Breast epithelium (tissue), 4 donors: ENCODE measurements at regions not wholly inside any gene's neighbourhood (a gene's known extent, or its start where the extent isn't known, plus 50 kb on each side); places are given as distances from the start of the nearest gene placed in this dataset.

Experiments
- DNase-seq, 2 donors: peaks; one replicate each; pipeline ENCODE4 v3.0.0-alpha.2; 2019; ENCODE audit warnings: low spot score in 2 of 2
- H3K27ac ChIP-seq, 2 donors: fragments of 200-600 bp; sonication (generic) in 1 of 2; one replicate each; pipeline ENCODE4 v1.5.1; 2016 to 2019; ENCODE audit warnings: mild to moderate bottlenecking in 1 of 2
- H3K27me3 ChIP-seq, 2 donors: fragments of 200-600 bp; sonication (generic) in 1 of 2; one replicate each; pipeline versions ENCODE4 v1.5.1 to v1.6.0; 2017 to 2019; ENCODE audit warnings: control low read depth in 1 of 2, mild to moderate bottlenecking in 1 of 2
- H3K36me3 ChIP-seq: fragments of 200-600 bp; one replicate; pipeline ENCODE4 v1.5.1; 2019
- H3K4me1 ChIP-seq, 2 donors: fragments of 200-600 bp; sonication (generic); one replicate each; pipeline ENCODE4 v1.5.1; 2016 to 2019; ENCODE audit warnings: control low read depth in 1 of 2
- H3K4me3 ChIP-seq, 3 donors: fragments of 200-600 bp; sonication (generic); 1 replicate in 2 of 3; 2 replicates in 1 of 3; pipeline ENCODE4 v1.5.1; 2016 to 2019; ENCODE audit warnings: mild to moderate bottlenecking in 3 of 3, moderate library complexity in 2 of 3
- H3K9me3 ChIP-seq, 2 donors: fragments of 200-600 bp; sonication (generic) in 1 of 2; one replicate each; pipeline ENCODE4 v1.5.1; 2016 to 2019; ENCODE audit warnings: control low read depth in 1 of 2
- POLR2A ChIP-seq: fragments of 450-650 bp; IDR thresholded peaks from one replicate; pipeline ENCODE4 v1.6.1; 2016; ENCODE audit warnings: antibody characterized with exemption, mild to moderate bottlenecking, moderate library complexity
- POLR2AphosphoS5 ChIP-seq, 3 donors: sonication (generic); formaldehyde crosslinking; IDR thresholded peaks; one replicate each; pipeline ENCODE4 v1.6.1; 2017; ENCODE audit warnings: antibody characterized with exemption in 3 of 3
- intact Hi-C: fragments of 100-400 bp; cut with DNase I; formaldehyde crosslinking; loops from one replicate; pipeline ENCODE4 v1.15.1; 2023; ENCODE audit warnings: low total_unique reads
- TF ChIP-seq, protein P1 (sequence below), 3 donors: fragments of 450-650 bp; IDR thresholded peaks; one replicate each; pipeline ENCODE4 v1.5.1; 2016 to 2017; ENCODE audit warnings: antibody characterized with exemption in 3 of 3, mild to moderate bottlenecking in 3 of 3, moderate library complexity in 3 of 3

DNA sequence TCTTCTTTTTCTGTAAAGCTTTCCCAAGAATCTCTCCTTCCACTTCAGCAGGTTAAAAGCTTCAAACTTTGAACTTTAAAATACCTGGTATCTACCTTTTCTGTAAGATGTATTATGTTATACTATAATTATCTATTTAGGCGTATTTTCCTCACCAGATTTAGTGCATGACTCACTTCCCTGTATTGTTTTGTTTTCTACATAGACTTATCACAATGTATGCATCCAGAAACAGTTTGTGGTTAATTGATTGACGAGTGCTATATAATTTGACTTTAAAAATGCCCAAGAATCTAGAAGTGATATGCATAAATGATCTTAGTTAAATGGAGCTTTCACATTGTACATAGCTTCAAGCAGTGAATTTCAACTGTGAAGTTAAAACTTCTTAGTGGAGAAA, 473.9 kb upstream of the CDH2 start:
- no peaks in the 10 kb centered on the region for H3K9me3 ChIP-seq
- no peak overlapping the region for H3K27ac ChIP-seq
- H3K36me3 ChIP-seq: no peaks in the 10 kb centered on the region
- intact Hi-C loops: loop anchor here (5.0 kb wide), 1 partner anchor 824 kb away; no protein-coding TSS in a partner anchor
- H3K27me3 ChIP-seq: no peaks in the 10 kb centered on the region
- H3K4me1 ChIP-seq: no peaks in the 10 kb centered on the region
- DNase-seq: no peak
- H3K4me3 ChIP-seq: no peak overlapping the region
- no peak for TF ChIP-seq POLR2AphosphoS5 (IDR thresholded peaks at IDR 0.05)
- TF ChIP-seq, protein P1, sequence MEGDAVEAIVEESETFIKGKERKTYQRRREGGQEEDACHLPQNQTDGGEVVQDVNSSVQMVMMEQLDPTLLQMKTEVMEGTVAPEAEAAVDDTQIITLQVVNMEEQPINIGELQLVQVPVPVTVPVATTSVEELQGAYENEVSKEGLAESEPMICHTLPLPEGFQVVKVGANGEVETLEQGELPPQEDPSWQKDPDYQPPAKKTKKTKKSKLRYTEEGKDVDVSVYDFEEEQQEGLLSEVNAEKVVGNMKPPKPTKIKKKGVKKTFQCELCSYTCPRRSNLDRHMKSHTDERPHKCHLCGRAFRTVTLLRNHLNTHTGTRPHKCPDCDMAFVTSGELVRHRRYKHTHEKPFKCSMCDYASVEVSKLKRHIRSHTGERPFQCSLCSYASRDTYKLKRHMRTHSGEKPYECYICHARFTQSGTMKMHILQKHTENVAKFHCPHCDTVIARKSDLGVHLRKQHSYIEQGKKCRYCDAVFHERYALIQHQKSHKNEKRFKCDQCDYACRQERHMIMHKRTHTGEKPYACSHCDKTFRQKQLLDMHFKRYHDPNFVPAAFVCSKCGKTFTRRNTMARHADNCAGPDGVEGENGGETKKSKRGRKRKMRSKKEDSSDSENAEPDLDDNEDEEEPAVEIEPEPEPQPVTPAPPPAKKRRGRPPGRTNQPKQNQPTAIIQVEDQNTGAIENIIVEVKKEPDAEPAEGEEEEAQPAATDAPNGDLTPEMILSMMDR (IDR thresholded peaks at IDR 0.05): no peak
- TF ChIP-seq POLR2A: no peak

DNA sequence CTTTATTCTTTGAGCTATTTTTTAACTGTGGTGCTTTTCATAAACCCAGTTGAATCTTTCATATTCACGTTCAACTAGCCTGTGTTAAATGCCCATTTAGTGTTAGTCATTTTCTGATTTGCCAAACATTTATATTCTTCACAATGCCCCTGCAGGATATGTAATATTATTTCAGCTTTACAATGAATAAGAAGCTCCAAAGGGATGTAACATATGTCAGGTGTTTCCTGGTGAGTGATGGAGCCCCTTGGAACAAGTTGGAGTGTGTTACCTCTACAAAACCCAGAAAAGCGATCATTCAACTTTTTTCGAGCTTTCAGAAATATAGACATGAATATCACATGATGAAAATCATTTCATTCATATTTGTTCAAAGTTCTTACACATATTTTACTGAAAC, 471.0 kb upstream of the CDH2 start:
- H3K27me3 ChIP-seq: no peaks in the 10 kb centered on the region
- DNase-seq: no peak
- H3K9me3 ChIP-seq: no peaks in the 10 kb centered on the region
- H3K36me3 ChIP-seq: no peaks in the 10 kb centered on the region
- H3K4me1 ChIP-seq: no peaks in the 10 kb centered on the region
- H3K4me3 ChIP-seq: no peak overlapping the region
- H3K27ac ChIP-seq: no peak overlapping the region
- intact Hi-C loops: no loop called here
- no peak for TF ChIP-seq POLR2A
- TF ChIP-seq, protein P1 (IDR thresholded peaks at IDR 0.05): no peak

DNA sequence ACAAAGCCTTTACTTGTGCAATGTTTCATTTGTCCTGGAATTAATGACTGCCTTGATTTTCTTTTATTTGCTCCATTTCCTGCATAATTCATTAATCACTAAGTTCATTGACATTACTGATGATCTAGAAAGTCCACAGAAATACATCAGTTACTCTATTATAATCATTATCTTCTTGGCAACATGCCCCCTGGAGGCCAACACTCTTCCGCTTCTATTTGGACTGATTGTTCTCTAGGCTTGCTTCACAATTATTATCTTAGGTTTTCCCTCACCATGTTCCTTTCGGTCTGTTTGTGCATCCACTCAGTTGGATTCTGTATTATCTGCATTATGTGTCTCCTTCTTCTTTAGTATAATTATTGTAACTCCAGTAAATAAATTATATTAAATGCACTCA, 461.0 kb upstream of the CDH2 start:
- intact Hi-C loops: no loop called here
- H3K4me1 ChIP-seq: no peaks in the 10 kb centered on the region
- no peaks in the 10 kb centered on the region for H3K27me3 ChIP-seq
- H3K4me3 ChIP-seq: no peak overlapping the region
- H3K9me3 ChIP-seq: peaks cover 0 to 3% of the 10 kb centered on the region in 2 donors
- DNase-seq: no peak
- no peak overlapping the region for H3K27ac ChIP-seq
- TF ChIP-seq POLR2A (no peak), POLR2AphosphoS5 (IDR thresholded peaks at IDR 0.05) (no peak)
- H3K36me3 ChIP-seq: no peaks in the 10 kb centered on the region

DNA sequence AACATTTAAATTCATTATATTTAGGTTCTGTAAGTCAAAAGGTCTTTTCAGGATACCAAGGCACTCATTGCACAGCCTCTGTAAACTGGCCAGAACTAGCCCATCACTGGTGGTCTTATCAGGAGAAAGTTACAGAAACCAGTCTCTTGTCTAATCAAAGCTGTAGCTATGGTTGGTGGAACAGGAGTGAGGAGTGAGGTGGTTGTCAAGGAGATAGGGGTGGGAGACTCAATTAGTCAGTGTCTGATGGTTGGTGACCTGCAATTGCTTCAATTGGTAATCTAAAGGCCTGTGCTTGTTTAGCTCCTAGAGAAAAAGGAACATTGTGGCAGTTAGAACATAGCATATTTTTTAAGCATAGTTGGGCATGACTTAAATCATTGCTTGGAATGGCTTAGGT, 458.6 kb upstream of the CDH2 start:
- Histone ChIP-seq H3K36me3 (no peaks in the 10 kb centered on the region), H3K27me3 (no peaks in the 10 kb centered on the region), H3K9me3 (peaks cover 0 to 3% of the 10 kb centered on the region in 2 donors), H3K27ac (no peak overlapping the region), H3K4me3 (no peak overlapping the region), H3K4me1 (no peaks in the 10 kb centered on the region)
- TF ChIP-seq, protein P1 (IDR thresholded peaks at IDR 0.05): no peak
- TF ChIP-seq POLR2AphosphoS5 (IDR thresholded peaks at IDR 0.05) (no peak), POLR2A (no peak)
- intact Hi-C loops: no loop called here
- no peak for DNase-seq

DNA sequence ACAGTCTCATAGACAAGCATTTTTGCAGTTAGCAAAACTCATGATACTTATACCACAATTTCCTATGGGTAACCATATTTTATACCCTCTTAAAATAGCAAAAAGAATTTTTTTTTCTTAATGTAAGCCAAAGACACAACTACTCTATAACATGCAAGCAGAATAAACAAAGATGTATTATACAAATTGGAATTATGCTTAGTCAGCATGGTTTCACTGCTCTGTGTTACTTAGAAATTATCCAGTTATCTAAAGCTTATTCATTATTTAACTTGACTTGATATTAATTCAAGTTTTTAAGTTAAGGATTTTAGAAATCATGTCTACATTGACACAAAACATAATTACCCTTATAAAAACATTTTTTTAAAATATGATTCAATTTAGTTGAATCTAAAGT, 449.8 kb upstream of the CDH2 start:
- Histone ChIP-seq H3K36me3 (no peaks in the 10 kb centered on the region), H3K4me3 (no peak overlapping the region), H3K27me3 (no peaks in the 10 kb centered on the region), H3K9me3 (no peaks in the 10 kb centered on the region), H3K4me1 (no peaks in the 10 kb centered on the region), H3K27ac (no peak overlapping the region)
- DNase-seq: no peak
- no peak for TF ChIP-seq POLR2A
- no peak for TF ChIP-seq POLR2AphosphoS5 (IDR thresholded peaks at IDR 0.05)
- TF ChIP-seq, protein P1 (IDR thresholded peaks at IDR 0.05): no peak
- intact Hi-C loops: no loop called here

DNA sequence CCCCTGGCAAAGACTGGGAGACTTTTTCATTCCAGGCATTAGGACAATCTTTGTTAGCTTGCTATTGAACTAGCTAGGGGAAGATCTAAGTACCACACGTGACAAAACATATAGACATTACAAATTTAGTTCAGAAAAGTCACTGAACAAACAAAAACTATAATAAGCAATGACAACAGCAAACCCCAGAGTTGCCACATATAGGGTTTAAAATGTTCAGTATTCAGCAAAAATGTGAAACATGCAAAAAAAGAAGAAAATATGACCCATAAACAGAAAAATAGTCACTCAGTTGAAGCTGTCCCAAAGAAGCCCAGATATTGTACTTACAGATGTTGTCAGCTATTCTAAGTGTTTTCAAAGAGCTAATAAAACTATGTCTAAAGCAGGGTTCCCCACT, 431.1 kb upstream of the CDH2 start:
- Histone ChIP-seq H3K4me3 (no peak overlapping the region), H3K36me3 (no peaks in the 10 kb centered on the region), H3K4me1 (no peaks in the 10 kb centered on the region), H3K27me3 (no peaks in the 10 kb centered on the region), H3K27ac (no peak overlapping the region), H3K9me3 (no peaks in the 10 kb centered on the region)
- DNase-seq: no peak
- TF ChIP-seq POLR2AphosphoS5 (IDR thresholded peaks at IDR 0.05) (no peak), POLR2A (no peak)
- TF ChIP-seq, protein P1 (IDR thresholded peaks at IDR 0.05): no peak
- intact Hi-C loops: no loop called here
